ENCODE measurements at regions not wholly inside any gene's neighbourhood (a gene's known extent, or its start where the extent isn't known, plus 50 kb on each side); places are given as distances from the start of the nearest gene placed in this dataset.

GRCh38 chrX:39401483-39402110 is 600.3 kb downstream of the MID1IP1 start:
- no peaks in the 10 kb centered on the region for H3K27me3 ChIP-seq (replicated peaks; ENCODE audit: control insufficient read depth, insufficient read depth, low read length, poor library complexity, severe bottlenecking)
- H3K27ac ChIP-seq (ENCODE audit: insufficient read depth, low read length, poor library complexity, severe bottlenecking) = no peak overlapping the region
- H3K36me3 ChIP-seq (ENCODE audit: control insufficient read depth, insufficient read depth, low read length) = no peaks in the 10 kb centered on the region
- H3K4me3 ChIP-seq (ENCODE audit: insufficient read depth, low read depth, low read length, poor library complexity, severe bottlenecking) = no peak overlapping the region
- no peak for DNase-seq
- H3K4me1 ChIP-seq (ENCODE audit: control insufficient read depth, insufficient read depth, low read length, poor library complexity, severe bottlenecking) = no peaks in the 10 kb centered on the region
- no peaks in the 10 kb centered on the region for H3K9me3 ChIP-seq (ENCODE audit: control insufficient read depth, low read length)

- H3K4me3 ChIP-seq (ENCODE audit: insufficient read depth, low read depth, low read length, poor library complexity, severe bottlenecking) = no peak overlapping the region
- H3K27ac ChIP-seq (ENCODE audit: insufficient read depth, low read length, poor library complexity, severe bottlenecking) = no peak overlapping the region
- no peaks in the 10 kb centered on the region for H3K4me1 ChIP-seq (ENCODE audit: control insufficient read depth, insufficient read depth, low read length, poor library complexity, severe bottlenecking)
- DNase-seq = no peak
- no peaks in the 10 kb centered on the region for H3K27me3 ChIP-seq (replicated peaks; ENCODE audit: control insufficient read depth, insufficient read depth, low read length, poor library complexity, severe bottlenecking)
- H3K36me3 ChIP-seq (ENCODE audit: control insufficient read depth, insufficient read depth, low read length) = no peaks in the 10 kb centered on the region
- no peaks in the 10 kb centered on the region for H3K9me3 ChIP-seq (ENCODE audit: control insufficient read depth, low read length)
These were observed 600.9 kb downstream of the MID1IP1 start for GRCh38 chrX:39402158-39402557.

- Histone ChIP-seq H3K4me1 (ENCODE audit: control insufficient read depth, insufficient read depth, low read length, poor library complexity, severe bottlenecking) (no peaks in the 10 kb centered on the region), H3K27ac (ENCODE audit: insufficient read depth, low read length, poor library complexity, severe bottlenecking) (no peak overlapping the region), H3K27me3 (replicated peaks; ENCODE audit: control insufficient read depth, insufficient read depth, low read length, poor library complexity, severe bottlenecking) (no peaks in the 10 kb centered on the region), H3K9me3 (ENCODE audit: control insufficient read depth, low read length) (no peaks in the 10 kb centered on the region), H3K36me3 (ENCODE audit: control insufficient read depth, insufficient read depth, low read length) (no peaks in the 10 kb centered on the region), H3K4me3 (ENCODE audit: insufficient read depth, low read depth, low read length, poor library complexity, severe bottlenecking) (no peak overlapping the region)
- no peak for DNase-seq
These were observed 605.5 kb downstream of the MID1IP1 start for GRCh38 chrX:39406799-39407198.

- Histone ChIP-seq H3K9me3 (ENCODE audit: control insufficient read depth, low read length) (no peaks in the 10 kb centered on the region), H3K4me3 (ENCODE audit: insufficient read depth, low read depth, low read length, poor library complexity, severe bottlenecking) (no peak overlapping the region), H3K36me3 (ENCODE audit: control insufficient read depth, insufficient read depth, low read length) (no peaks in the 10 kb centered on the region), H3K27me3 (replicated peaks; ENCODE audit: control insufficient read depth, insufficient read depth, low read length, poor library complexity, severe bottlenecking) (no peaks in the 10 kb centered on the region), H3K27ac (ENCODE audit: insufficient read depth, low read length, poor library complexity, severe bottlenecking) (no peak overlapping the region), H3K4me1 (ENCODE audit: control insufficient read depth, insufficient read depth, low read length, poor library complexity, severe bottlenecking) (no peaks in the 10 kb centered on the region)
- DNase-seq = no peak
These were observed 608.1 kb downstream of the MID1IP1 start for GRCh38 chrX:39409246-39409917.

- DNase-seq = no peak
- H3K4me3 ChIP-seq (ENCODE audit: insufficient read depth, low read depth, low read length, poor library complexity, severe bottlenecking) = no peak overlapping the region
- H3K27me3 ChIP-seq (replicated peaks; ENCODE audit: control insufficient read depth, insufficient read depth, low read length, poor library complexity, severe bottlenecking) = no peaks in the 10 kb centered on the region
- H3K27ac ChIP-seq (ENCODE audit: insufficient read depth, low read length, poor library complexity, severe bottlenecking) = no peak overlapping the region
- H3K36me3 ChIP-seq (ENCODE audit: control insufficient read depth, insufficient read depth, low read length) = no peaks in the 10 kb centered on the region
- no peaks in the 10 kb centered on the region for H3K9me3 ChIP-seq (ENCODE audit: control insufficient read depth, low read length)
- no peaks in the 10 kb centered on the region for H3K4me1 ChIP-seq (ENCODE audit: control insufficient read depth, insufficient read depth, low read length, poor library complexity, severe bottlenecking)
These were observed 613.1 kb downstream of the MID1IP1 start for GRCh38 chrX:39414290-39414854.

GRCh38 chrX:39416547-39417260 is 615.4 kb downstream of the MID1IP1 start:
- Histone ChIP-seq H3K4me1 (ENCODE audit: control insufficient read depth, insufficient read depth, low read length, poor library complexity, severe bottlenecking) (no peaks in the 10 kb centered on the region), H3K36me3 (ENCODE audit: control insufficient read depth, insufficient read depth, low read length) (no peaks in the 10 kb centered on the region), H3K27ac (ENCODE audit: insufficient read depth, low read length, poor library complexity, severe bottlenecking) (no peak overlapping the region), H3K27me3 (replicated peaks; ENCODE audit: control insufficient read depth, insufficient read depth, low read length, poor library complexity, severe bottlenecking) (no peaks in the 10 kb centered on the region), H3K9me3 (ENCODE audit: control insufficient read depth, low read length) (no peaks in the 10 kb centered on the region), H3K4me3 (ENCODE audit: insufficient read depth, low read depth, low read length, poor library complexity, severe bottlenecking) (no peak overlapping the region)
- DNase-seq = no peak

- DNase-seq = no peak
- Histone ChIP-seq H3K4me1 (ENCODE audit: control insufficient read depth, insufficient read depth, low read length, poor library complexity, severe bottlenecking) (no peaks in the 10 kb centered on the region), H3K27me3 (replicated peaks; ENCODE audit: control insufficient read depth, insufficient read depth, low read length, poor library complexity, severe bottlenecking) (no peaks in the 10 kb centered on the region), H3K36me3 (ENCODE audit: control insufficient read depth, insufficient read depth, low read length) (no peaks in the 10 kb centered on the region), H3K27ac (ENCODE audit: insufficient read depth, low read length, poor library complexity, severe bottlenecking) (no peak overlapping the region), H3K4me3 (ENCODE audit: insufficient read depth, low read depth, low read length, poor library complexity, severe bottlenecking) (no peak overlapping the region), H3K9me3 (ENCODE audit: control insufficient read depth, low read length) (no peaks in the 10 kb centered on the region)
These were observed 617.0 kb downstream of the MID1IP1 start for GRCh38 chrX:39418254-39418704.

- no peak for DNase-seq
- no peaks in the 10 kb centered on the region for H3K4me1 ChIP-seq (ENCODE audit: control insufficient read depth, insufficient read depth, low read length, poor library complexity, severe bottlenecking)
- H3K36me3 ChIP-seq (ENCODE audit: control insufficient read depth, insufficient read depth, low read length) = no peaks in the 10 kb centered on the region
- no peak overlapping the region for H3K4me3 ChIP-seq (ENCODE audit: insufficient read depth, low read depth, low read length, poor library complexity, severe bottlenecking)
- H3K9me3 ChIP-seq (ENCODE audit: control insufficient read depth, low read length) = no peaks in the 10 kb centered on the region
- no peaks in the 10 kb centered on the region for H3K27me3 ChIP-seq (replicated peaks; ENCODE audit: control insufficient read depth, insufficient read depth, low read length, poor library complexity, severe bottlenecking)
- no peak overlapping the region for H3K27ac ChIP-seq (ENCODE audit: insufficient read depth, low read length, poor library complexity, severe bottlenecking)
These were observed 617.7 kb downstream of the MID1IP1 start for GRCh38 chrX:39418731-39419638.

- H3K4me3 ChIP-seq (ENCODE audit: insufficient read depth, low read depth, low read length, poor library complexity, severe bottlenecking) = no peak overlapping the region
- no peaks in the 10 kb centered on the region for H3K4me1 ChIP-seq (ENCODE audit: control insufficient read depth, insufficient read depth, low read length, poor library complexity, severe bottlenecking)
- no peak overlapping the region for H3K27ac ChIP-seq (ENCODE audit: insufficient read depth, low read length, poor library complexity, severe bottlenecking)
- H3K27me3 ChIP-seq (replicated peaks; ENCODE audit: control insufficient read depth, insufficient read depth, low read length, poor library complexity, severe bottlenecking) = no peaks in the 10 kb centered on the region
- H3K9me3 ChIP-seq (ENCODE audit: control insufficient read depth, low read length) = no peaks in the 10 kb centered on the region
- no peaks in the 10 kb centered on the region for H3K36me3 ChIP-seq (ENCODE audit: control insufficient read depth, insufficient read depth, low read length)
- DNase-seq = no peak
These were observed 619.7 kb downstream of the MID1IP1 start for GRCh38 chrX:39421006-39421405.
